ENCODE measurements at regions not wholly inside any gene's neighbourhood (a gene's known extent, or its start where the extent isn't known, plus 50 kb on each side); places are given as distances from the start of the nearest gene placed in this dataset.

- TF ChIP-seq, protein P1, sequence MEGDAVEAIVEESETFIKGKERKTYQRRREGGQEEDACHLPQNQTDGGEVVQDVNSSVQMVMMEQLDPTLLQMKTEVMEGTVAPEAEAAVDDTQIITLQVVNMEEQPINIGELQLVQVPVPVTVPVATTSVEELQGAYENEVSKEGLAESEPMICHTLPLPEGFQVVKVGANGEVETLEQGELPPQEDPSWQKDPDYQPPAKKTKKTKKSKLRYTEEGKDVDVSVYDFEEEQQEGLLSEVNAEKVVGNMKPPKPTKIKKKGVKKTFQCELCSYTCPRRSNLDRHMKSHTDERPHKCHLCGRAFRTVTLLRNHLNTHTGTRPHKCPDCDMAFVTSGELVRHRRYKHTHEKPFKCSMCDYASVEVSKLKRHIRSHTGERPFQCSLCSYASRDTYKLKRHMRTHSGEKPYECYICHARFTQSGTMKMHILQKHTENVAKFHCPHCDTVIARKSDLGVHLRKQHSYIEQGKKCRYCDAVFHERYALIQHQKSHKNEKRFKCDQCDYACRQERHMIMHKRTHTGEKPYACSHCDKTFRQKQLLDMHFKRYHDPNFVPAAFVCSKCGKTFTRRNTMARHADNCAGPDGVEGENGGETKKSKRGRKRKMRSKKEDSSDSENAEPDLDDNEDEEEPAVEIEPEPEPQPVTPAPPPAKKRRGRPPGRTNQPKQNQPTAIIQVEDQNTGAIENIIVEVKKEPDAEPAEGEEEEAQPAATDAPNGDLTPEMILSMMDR (IDR thresholded peaks at IDR 0.05; ENCODE audit: borderline replicate concordance, extremely low read depth, low read length, poor library complexity, severe bottlenecking) = no peak
- no peak for TF ChIP-seq EZH2 (IDR thresholded peaks at IDR 0.05; ENCODE audit: borderline replicate concordance, low read depth, low read length, severe bottlenecking)
These were observed 106.7 kb downstream of the LEPR start for GRCh38 chr1:65527190-65527589.

All from DND-41 (cell line).